ENCODE measurements at regions not wholly inside any gene's neighbourhood (a gene's known extent, or its start where the extent isn't known, plus 50 kb on each side); places are given as distances from the start of the nearest gene placed in this dataset.
"Not testable (repeated sequence)": the region's sequence is repeated elsewhere in the genome, so short reads cannot be mapped to it uniquely, and the experiment has no call there.

DNA sequence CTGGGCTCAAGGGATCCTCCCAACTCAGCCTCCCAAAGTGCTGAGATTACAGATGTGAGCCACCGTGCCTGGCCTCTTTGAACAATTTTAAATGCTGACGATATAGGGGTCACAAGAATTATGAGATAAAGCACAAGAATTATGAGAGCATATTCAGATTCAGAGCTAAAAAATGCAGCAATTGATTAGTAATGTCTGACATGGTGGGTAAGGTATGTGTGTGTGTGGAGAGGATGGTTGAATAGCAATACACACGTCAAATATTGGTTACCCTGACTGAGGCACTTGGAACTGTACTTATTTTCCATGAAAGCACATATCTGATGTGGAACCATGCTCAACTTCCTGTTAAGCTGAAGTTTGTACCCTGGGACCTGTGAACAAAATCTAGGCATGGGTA is 115.6 kb downstream of the EOMES start:
- no TSS peak for BruUV-seq (replicated peaks)
- in situ Hi-C loops (cut with MboI): no loop called here
- Histone ChIP-seq H3K9me3 (replicated peaks; ENCODE audit: control insufficient read depth, insufficient read depth, low read depth, low read length) (no peaks in the 10 kb centered on the region), H3K9ac (ENCODE audit: insufficient read depth in 1 of 2, low read depth in 2 of 2, low read length in 2 of 2) (no peak overlapping the region), H2AFZ (ENCODE audit: low read depth, low read length) (no peak overlapping the region), H3K4me1 (replicated peaks in 1 of 2; ENCODE audit: control insufficient read depth in 2 of 2, insufficient read depth in 2 of 2, low read length in 2 of 2) (no peaks in the 10 kb centered on the region), H3K9me1 (ENCODE audit: control insufficient read depth, insufficient read depth, low read length) (no peaks in the 10 kb centered on the region), H3K27ac (ENCODE audit: extremely low read depth, low read depth, low read length) (no peak overlapping the region), H3K4me3 (no peak overlapping the region), H4K20me1 (replicated peaks; ENCODE audit: control insufficient read depth, insufficient read depth, low read length) (no peaks in the 10 kb centered on the region), H3K27me3 (ENCODE audit: control insufficient read depth in 2 of 2, insufficient read depth in 2 of 2, low read length in 2 of 2) (no peaks in the 10 kb centered on the region), H3K79me2 (ENCODE audit: control insufficient read depth, insufficient read depth, low read length) (no peaks in the 10 kb centered on the region), H3K4me2 (ENCODE audit: insufficient read depth, low read length) (no peak overlapping the region), H3K36me3 (ENCODE audit: control insufficient read depth, insufficient read depth, low read length) (no peaks in the 10 kb centered on the region)
- ATAC-seq: no peak
- intact Hi-C loops (cut with micrococcal nuclease): no loop called here
- CTCF ChIA-PET (ENCODE audit: low intra/inter-chr PET ratio): no interaction called here
- TF ChIP-seq, protein P1, sequence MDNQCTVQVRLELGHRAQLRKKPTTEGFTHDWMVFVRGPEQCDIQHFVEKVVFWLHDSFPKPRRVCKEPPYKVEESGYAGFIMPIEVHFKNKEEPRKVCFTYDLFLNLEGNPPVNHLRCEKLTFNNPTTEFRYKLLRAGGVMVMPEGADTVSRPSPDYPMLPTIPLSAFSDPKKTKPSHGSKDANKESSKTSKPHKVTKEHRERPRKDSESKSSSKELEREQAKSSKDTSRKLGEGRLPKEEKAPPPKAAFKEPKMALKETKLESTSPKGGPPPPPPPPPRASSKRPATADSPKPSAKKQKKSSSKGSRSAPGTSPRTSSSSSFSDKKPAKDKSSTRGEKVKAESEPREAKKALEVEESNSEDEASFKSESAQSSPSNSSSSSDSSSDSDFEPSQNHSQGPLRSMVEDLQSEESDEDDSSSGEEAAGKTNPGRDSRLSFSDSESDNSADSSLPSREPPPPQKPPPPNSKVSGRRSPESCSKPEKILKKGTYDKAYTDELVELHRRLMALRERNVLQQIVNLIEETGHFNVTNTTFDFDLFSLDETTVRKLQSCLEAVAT (IDR thresholded peaks at IDR 0.05): no peak
- no peak for TF ChIP-seq FOXJ3 (CRISPR knock-in tag; IDR thresholded peaks at IDR 0.05)
- TF ChIP-seq ZBTB17 (CRISPR knock-in tag; IDR thresholded peaks at IDR 0.05): peak; percentile 77
- TF ChIP-seq MTF1 (CRISPR knock-in tag; IDR thresholded peaks at IDR 0.05; ENCODE audit: borderline replicate concordance): no peak
- no peak for TF ChIP-seq HNRNPUL1 (IDR thresholded peaks at IDR 0.05; ENCODE audit: low read length)
- no peak for DNase-seq (ENCODE audit: extremely low read depth in 1 of 4, low spot score in 3 of 4)
- POLR2A ChIA-PET: no interaction called here
- no peak for FAIRE-seq
- 0% methylated on average over 3 of the region's 3 CpGs for WGBS (ENCODE audit: insufficient coverage, low coverage, missing lambda C conversion rate)

DNA sequence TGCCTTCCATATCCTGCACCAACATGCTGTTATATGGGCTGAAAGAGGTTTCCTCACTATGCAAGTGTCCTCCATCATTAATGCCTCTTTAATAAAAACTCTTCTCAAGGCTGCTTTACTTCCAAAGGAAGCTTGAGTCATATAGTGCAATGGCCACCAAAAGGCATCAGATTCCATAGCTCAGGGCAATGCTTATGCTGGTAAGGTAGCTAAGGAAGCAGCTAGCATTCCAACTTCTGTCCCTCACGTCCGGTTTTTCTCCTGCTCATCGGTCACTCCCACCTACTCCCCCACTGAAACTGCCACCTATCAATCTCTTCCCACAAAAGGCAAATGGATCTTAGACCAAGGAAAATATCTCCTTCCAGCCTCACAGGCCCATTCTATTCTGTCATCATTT is 117.1 kb upstream of the SLC4A7 start:
- DNase-seq (ENCODE audit: extremely low read depth in 1 of 4, low spot score in 3 of 4); intact Hi-C loops (cut with micrococcal nuclease); H4K20me1 ChIP-seq (replicated peaks; ENCODE audit: control insufficient read depth, insufficient read depth, low read length); H2AFZ ChIP-seq (ENCODE audit: low read depth, low read length); POLR2A ChIA-PET; H3K36me3 ChIP-seq (ENCODE audit: control insufficient read depth, insufficient read depth, low read length); BruUV-seq (replicated peaks); H3K4me2 ChIP-seq (ENCODE audit: insufficient read depth, low read length); H3K4me3 ChIP-seq; H3K4me1 ChIP-seq (replicated peaks in 1 of 2; ENCODE audit: control insufficient read depth in 2 of 2, insufficient read depth in 2 of 2, low read length in 2 of 2); H3K27me3 ChIP-seq (ENCODE audit: control insufficient read depth in 2 of 2, insufficient read depth in 2 of 2, low read length in 2 of 2); H3K9ac ChIP-seq (ENCODE audit: insufficient read depth in 1 of 2, low read depth in 2 of 2, low read length in 2 of 2); H3K79me2 ChIP-seq (ENCODE audit: control insufficient read depth, insufficient read depth, low read length); H3K9me1 ChIP-seq (ENCODE audit: control insufficient read depth, insufficient read depth, low read length); H3K9me3 ChIP-seq (replicated peaks; ENCODE audit: control insufficient read depth, insufficient read depth, low read depth, low read length); CTCF ChIA-PET (ENCODE audit: low intra/inter-chr PET ratio); FAIRE-seq; in situ Hi-C loops (cut with MboI); ATAC-seq; H3K27ac ChIP-seq (ENCODE audit: extremely low read depth, low read depth, low read length): not testable (repeated sequence)
- 0% methylated on average over 3 of the region's 3 CpGs for WGBS (ENCODE audit: insufficient coverage, low coverage, missing lambda C conversion rate)

DNA sequence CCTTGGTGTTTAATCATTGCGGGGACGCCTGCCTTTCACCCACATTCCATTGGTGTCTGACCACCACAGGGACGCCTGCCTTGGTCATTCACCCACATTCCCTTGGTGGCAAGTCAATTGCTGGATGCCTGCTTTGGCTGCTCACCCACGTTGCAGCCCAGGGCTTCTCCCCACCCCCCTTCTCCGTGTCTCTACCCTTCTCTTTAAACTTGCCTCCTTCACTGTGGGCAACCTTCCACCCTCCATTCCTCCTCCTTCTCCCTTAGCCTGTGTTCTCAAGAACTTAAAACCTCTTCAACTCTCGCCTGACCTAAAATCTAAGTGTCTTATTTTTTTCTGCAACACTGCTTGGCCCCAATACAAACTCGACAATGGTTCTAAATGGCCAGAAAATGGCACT is 115.6 kb upstream of the SLC4A7 start:
- H3K79me2 ChIP-seq (ENCODE audit: control insufficient read depth, insufficient read depth, low read length); BruUV-seq (replicated peaks); in situ Hi-C loops (cut with MboI); H3K9ac ChIP-seq (ENCODE audit: insufficient read depth in 1 of 2, low read depth in 2 of 2, low read length in 2 of 2); H3K27me3 ChIP-seq (ENCODE audit: control insufficient read depth in 2 of 2, insufficient read depth in 2 of 2, low read length in 2 of 2); H3K36me3 ChIP-seq (ENCODE audit: control insufficient read depth, insufficient read depth, low read length); DNase-seq (ENCODE audit: extremely low read depth in 1 of 4, low spot score in 3 of 4); CTCF ChIA-PET (ENCODE audit: low intra/inter-chr PET ratio); ATAC-seq; intact Hi-C loops (cut with micrococcal nuclease); H3K27ac ChIP-seq (ENCODE audit: extremely low read depth, low read depth, low read length); H3K9me1 ChIP-seq (ENCODE audit: control insufficient read depth, insufficient read depth, low read length); H4K20me1 ChIP-seq (replicated peaks; ENCODE audit: control insufficient read depth, insufficient read depth, low read length); H2AFZ ChIP-seq (ENCODE audit: low read depth, low read length); H3K9me3 ChIP-seq (replicated peaks; ENCODE audit: control insufficient read depth, insufficient read depth, low read depth, low read length); FAIRE-seq; H3K4me2 ChIP-seq (ENCODE audit: insufficient read depth, low read length); POLR2A ChIA-PET; H3K4me3 ChIP-seq; H3K4me1 ChIP-seq (replicated peaks in 1 of 2; ENCODE audit: control insufficient read depth in 2 of 2, insufficient read depth in 2 of 2, low read length in 2 of 2): not testable (repeated sequence)
- 0% methylated on average over 7 of the region's 7 CpGs for WGBS (ENCODE audit: insufficient coverage, low coverage, missing lambda C conversion rate)
